AG04450 (cell line): ENCODE measurements at regions not wholly inside any gene's neighbourhood (a gene's known extent, or its start where the extent isn't known, plus 50 kb on each side); places are given as distances from the start of the nearest gene placed in this dataset.

Source experiments
- CTCF ChIA-PET: fragments of 300-600, 350-600 bp; formaldehyde crosslinking; extraction: SDS; loops from one replicate; lab custom pipeline; 2022; ENCODE audit warnings: antibody characterized with exemption, inconsistent platforms; lab: Charles Lee
- POLR2A ChIA-PET: fragments of 350-600 bp; formaldehyde crosslinking; extraction: SDS; loops from one replicate; lab custom pipeline; 2021; ENCODE audit warnings: antibody characterized with exemption, inconsistent platforms; lab: Yijun Ruan, JAX
- DNase-seq: peaks from one replicate; pipeline ENCODE4 v3.0.0-alpha.2; 2011; ENCODE audit warnings: low read depth, low spot score
- H3K27ac ChIP-seq: one replicate; pipeline ENCODE4 v1.5.1; 2012; ENCODE audit warnings: low read depth, low read length, control low read depth
- H3K27me3 ChIP-seq: one replicate; pipeline ENCODE4 v1.6.0; 2012; ENCODE audit warnings: low read length; ENCODE audit not compliant: control insufficient read depth, insufficient read depth
- H3K4me3 ChIP-seq: 2 replicates; pipeline ENCODE4 v1.5.1; 2011; ENCODE audit warnings: mild to moderate bottlenecking, low read depth, low read length, control low read depth
- H3K9me3 ChIP-seq: 2 replicates; pipeline ENCODE4 v1.5.1; 2012; ENCODE audit warnings: low read length; ENCODE audit not compliant: control insufficient read depth, insufficient read depth
- CTCF ChIP-seq: IDR thresholded peaks from 2 replicates; pipeline ENCODE4 v1.5.1; 2011; ENCODE audit warnings: low read depth, low read length, control low read depth, inconsistent platforms

GRCh38 chr5:116759860-116760640, 185.4 kb upstream of the SEMA6A start:
- CTCF ChIA-PET, result no interaction called here
- TF ChIP-seq CTCF, result no peak
- Histone ChIP-seq H3K27ac (no peak overlapping the region), H3K9me3 (peaks cover 9% of the 10 kb centered on the region; the same call in 1 of the 2 replicates), H3K27me3 (no peaks in the 10 kb centered on the region), H3K4me3 (no peak overlapping the region)
- POLR2A ChIA-PET, result no interaction called here
- no peak for DNase-seq

GRCh38 chr5:116757326-116757725, 182.7 kb upstream of the SEMA6A start:
- TF ChIP-seq CTCF, result no peak
- Histone ChIP-seq H3K4me3 (no peak overlapping the region), H3K27ac (no peak overlapping the region), H3K9me3 (peaks cover 3% of the 10 kb centered on the region; the same call in 1 of the 2 replicates), H3K27me3 (no peaks in the 10 kb centered on the region)
- no peak for DNase-seq
- ChIA-PET CTCF (no interaction called here), POLR2A (no interaction called here)

GRCh38 chr5:116756531-116756930, 181.9 kb upstream of the SEMA6A start:
- TF ChIP-seq CTCF, result no peak
- Histone ChIP-seq H3K9me3 (peaks cover 3% of the 10 kb centered on the region; the same call in 1 of the 2 replicates), H3K4me3 (no peak overlapping the region), H3K27ac (no peak overlapping the region), H3K27me3 (no peaks in the 10 kb centered on the region)
- CTCF ChIA-PET, result no interaction called here
- POLR2A ChIA-PET, result no interaction called here
- no peak for DNase-seq

GRCh38 chr5:116754556-116754955, 179.9 kb upstream of the SEMA6A start:
- Histone ChIP-seq H3K9me3 (no peaks in the 10 kb centered on the region), H3K4me3 (no peak overlapping the region), H3K27ac (no peak overlapping the region), H3K27me3 (no peaks in the 10 kb centered on the region)
- TF ChIP-seq CTCF, result no peak
- POLR2A ChIA-PET, result no interaction called here
- CTCF ChIA-PET, result no interaction called here
- no peak for DNase-seq

GRCh38 chr5:116751684-116752083, 177.1 kb upstream of the SEMA6A start:
- H3K4me3 ChIP-seq, result no peak overlapping the region
- ChIA-PET CTCF (no interaction called here), POLR2A (no interaction called here)
- H3K27me3 ChIP-seq, result no peaks in the 10 kb centered on the region
- H3K27ac ChIP-seq, result no peak overlapping the region
- no peaks in the 10 kb centered on the region for H3K9me3 ChIP-seq
- no peak for TF ChIP-seq CTCF
- DNase-seq, result no peak
